Hypothalamus (tissue), 51 donors: ENCODE measurements at regions not wholly inside any gene's neighbourhood (a gene's known extent, or its start where the extent isn't known, plus 50 kb on each side); places are given as distances from the start of the nearest gene placed in this dataset.
"Not testable (repeated sequence)": the region's sequence is repeated elsewhere in the genome, so short reads cannot be mapped to it uniquely, and the experiment has no call there.

Experiments used
- DNase-seq, 51 donors: peaks; one replicate each; lab custom pipeline; 2025; lab: John Stamatoyannopoulos, UW

GRCh38 chr4:57219431-57219830 is 109.2 kb upstream of the IGFBP7 start:
- DNase-seq, result no peak

DNA sequence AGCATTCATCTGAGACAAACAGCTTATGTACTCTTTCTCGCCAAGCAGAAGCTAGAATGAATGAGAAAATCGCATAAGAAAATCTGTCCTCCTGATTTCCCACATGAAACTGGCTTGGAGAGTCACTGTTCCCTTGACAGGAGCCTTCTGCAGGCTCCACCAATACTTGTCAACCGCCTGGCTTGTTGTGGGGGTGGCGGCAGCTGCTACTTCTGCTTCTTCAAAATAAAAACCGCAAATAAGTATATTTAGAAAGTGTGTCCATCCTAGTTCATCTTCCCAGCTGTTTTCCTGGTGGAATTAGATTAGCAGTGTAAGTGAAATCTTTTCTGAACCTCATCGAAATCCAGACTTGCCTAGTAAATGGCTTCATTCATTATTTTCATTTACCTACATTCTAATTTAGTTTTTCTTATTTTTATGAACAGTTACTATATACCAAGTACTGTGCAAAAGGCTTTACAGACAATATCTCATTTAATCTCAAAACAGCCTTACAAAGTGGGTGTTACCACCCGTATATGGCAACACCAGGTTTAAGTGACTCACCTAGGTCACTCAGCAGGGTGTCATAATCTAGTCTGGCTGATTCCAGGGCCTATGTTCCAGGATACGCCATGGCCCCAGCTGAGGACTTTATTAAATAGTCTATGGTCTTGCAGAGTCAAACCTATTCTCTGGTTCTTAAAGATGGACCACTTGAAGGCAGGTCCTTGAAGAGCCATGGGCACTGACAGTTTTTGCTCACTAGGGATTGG is 104.6 kb upstream of the IGFBP7 start:
- no peak for DNase-seq

DNA sequence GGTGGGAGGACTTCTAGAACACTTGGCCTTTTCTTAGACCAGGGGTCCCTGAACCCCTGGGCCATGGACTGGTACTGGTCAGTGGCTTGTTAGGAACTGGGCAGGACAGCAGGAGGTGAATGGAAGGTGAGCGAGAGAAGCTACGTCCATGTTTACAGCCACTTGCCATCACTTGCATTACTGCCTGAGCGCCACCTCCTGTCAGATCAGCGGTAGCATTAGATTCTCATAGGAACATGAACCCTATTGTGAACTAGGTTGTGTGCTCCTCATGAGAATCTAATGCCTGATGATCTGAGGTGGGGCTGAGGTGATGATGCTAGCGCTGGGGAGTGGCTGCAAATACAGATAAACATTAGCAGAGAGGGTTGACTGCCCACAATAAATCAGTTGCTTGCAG is 100.9 kb upstream of the IGFBP7 start:
- no peak for DNase-seq

DNA sequence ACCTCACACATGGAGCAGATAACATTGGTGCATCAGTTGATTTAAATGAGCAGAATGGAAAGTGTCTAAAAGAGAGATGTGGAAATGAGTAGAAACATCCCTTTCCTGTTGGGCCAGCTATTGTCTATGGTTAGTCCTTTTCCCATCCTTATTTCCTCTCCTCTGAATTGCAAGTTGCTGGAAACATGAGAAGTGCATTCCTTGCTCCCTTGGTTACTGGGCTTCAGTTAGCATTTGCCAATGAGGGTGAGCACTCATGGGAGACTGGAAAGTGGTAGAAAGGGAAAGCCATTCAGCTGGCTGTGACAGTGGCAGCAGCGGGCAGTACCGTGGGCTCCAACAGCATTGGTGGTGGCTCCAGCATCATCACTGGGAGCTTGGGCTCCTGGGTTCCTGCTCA is 96.0 kb upstream of the IGFBP7 start:
- no peak for DNase-seq

- no peak for DNase-seq
Observed at GRCh38 chr4:57205580-57205979, 95.4 kb upstream of the IGFBP7 start.

DNA sequence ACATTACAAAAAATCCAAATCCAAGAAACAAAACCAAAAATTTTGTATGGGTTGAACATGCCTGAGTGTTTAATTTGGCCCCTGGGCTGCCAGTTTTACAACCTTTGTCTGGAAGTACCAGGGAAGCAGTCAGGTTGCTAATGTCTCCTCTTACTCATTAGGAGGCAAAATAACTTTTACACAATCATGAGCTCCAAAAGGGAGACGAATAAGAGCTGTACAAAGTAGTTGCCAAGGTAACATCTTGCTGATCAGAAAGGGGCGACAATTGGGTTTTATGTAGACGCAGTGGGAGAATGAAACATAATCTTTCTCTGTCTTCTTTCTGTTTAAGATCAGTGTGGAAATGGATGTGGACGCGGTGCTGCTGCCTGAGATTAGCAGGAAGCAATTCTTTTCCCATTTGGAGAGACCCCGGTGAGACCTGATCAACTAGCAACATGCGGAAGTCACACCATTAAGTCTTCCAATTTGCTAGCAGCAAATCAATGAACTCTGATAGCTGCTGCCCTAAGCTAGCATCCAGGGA is 90.7 kb upstream of the IGFBP7 start:
- DNase-seq, result peak in 1 of 51 donors; percentile 24

DNA sequence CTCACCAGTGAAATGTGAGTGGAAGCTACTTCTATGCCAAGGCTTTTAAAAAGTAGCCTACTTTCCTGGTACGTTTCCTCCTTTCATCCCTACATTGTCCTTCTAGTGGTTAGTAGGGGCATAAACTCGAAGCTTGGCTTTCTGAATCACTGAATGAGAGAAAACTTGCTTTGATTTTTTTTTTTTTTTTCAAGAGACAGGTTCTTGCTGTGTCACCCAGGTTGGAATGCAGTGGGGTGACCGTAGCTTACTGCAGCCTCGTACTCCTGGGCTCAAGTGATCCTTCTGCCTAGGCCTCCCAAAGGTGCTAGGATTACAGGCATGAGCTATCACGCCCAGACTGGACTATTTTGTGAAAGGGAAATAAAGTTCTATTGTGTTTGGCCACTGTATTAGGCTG is 89.1 kb upstream of the IGFBP7 start:
- no peak for DNase-seq

- DNase-seq, result no peak
Observed at GRCh38 chr4:57195622-57196021, 85.4 kb upstream of the IGFBP7 start.

DNA sequence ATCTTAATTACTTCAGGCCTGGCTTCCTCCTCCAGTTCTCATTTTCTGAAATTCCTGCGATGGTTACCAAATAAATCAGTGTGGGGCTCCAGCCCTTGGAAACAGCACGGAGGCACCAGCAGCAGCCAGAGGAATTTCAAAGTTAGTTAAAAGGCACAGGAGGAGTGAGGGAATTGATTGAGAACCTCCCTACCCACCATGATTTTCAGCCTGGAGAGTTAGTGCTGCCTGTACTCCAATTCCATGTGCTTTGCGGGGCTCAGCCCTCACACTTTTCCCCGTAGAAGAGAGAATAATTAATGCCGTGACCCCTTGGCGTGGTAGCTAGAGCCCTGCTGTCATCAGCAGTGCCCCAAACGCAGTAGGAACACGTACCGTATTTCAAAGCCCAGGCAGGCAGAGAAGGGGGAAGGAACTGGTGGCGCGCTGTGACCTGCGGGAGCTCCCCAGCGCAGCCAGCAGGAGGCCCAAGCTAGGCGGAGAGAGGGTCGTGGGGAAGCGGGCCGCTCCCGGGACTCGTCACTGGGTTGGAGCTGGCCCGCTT is 84.0 kb upstream of the IGFBP7 start:
- no peak for DNase-seq

GRCh38 chr4:57193209-57193810 is 83.1 kb upstream of the IGFBP7 start:
- peak in 3 of 51 donors; percentile 6 to 29 (median 17) for DNase-seq

GRCh38 chr4:57191523-57192034 is 81.4 kb upstream of the IGFBP7 start:
- no peak for DNase-seq

DNA sequence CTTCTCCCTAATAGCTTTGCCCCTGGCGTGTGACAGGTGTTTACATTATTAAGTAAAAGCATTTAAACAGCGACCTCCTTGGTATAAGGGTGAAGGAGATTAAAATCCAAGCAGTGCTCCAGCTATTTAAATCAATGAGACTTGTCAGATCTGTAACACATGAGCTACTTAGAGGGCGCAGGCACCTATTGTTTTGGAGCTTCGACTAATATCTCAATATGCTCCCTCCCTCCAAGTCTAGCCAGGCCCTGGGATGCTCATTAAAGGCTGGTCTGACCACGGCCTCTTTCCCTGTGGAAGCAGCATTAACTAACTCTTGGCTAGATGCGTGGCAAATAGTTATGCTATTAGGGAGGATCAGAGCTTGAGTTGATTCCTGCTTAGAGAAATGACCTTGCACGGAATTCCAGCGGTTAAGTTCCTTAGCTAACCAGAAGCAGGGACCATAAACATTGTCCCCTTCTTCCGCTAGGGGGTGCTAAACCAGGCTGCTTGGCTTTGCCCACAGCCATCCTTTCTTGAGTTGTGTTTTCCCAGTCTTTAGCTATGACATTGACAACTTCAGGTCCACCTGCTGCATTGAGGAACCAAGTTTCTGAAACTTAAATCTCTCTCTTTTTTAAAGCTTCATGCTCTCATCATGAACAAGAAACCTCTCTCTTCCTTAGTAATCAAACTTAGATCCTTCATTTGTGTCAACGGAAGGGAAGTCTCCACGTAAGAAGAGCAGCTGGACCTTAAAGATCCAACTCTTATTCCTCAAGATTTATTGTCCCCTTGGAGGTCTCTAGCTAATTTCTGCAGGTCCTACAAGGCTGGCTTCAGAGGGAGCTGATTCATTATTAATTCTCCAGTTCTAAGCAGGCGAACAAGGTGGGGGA is 80.7 kb upstream of the IGFBP7 start:
- DNase-seq, result peak in 1 of 51 donors; percentile 31

GRCh38 chr4:57187246-57187645 is 77.1 kb upstream of the IGFBP7 start:
- DNase-seq, result no peak

GRCh38 chr4:57184378-57185029 is 74.3 kb upstream of the IGFBP7 start:
- peak in 5 of 51 donors; percentile 4 to 27 (median 7) for DNase-seq

DNA sequence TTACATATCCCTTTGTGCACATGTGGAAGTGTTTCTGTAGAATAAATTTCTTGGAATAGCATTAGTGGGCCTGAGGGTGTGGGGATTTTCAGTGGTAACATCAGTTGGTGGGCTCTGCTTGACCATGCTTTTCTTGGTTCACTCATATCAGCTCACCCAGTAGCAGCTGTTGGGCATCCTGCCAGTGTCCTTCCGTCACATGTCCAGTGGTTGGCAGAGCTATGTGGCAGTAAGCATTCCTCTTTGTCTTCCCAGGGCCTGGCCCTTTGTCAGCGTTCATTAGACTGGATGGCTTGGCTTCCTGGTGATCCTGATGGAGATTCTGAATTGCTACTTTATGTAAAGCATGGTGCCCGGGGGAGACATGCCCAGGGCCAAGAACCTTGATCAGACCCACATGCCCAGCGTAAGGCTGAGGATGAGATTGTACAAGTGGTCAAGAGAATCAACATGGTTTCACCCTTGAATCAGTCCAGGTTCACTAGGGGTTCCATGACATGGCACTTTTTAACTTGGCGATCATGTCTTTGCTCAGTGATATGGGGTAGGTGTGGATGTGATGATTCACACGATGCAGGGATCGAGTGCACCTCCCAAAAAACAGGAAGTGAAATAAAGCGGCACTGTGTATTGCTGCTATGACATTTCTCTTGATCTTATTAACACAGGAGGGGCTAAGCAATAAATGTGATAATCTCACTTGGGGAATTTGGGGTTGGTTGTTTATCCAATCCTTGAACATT is 72.1 kb upstream of the IGFBP7 start:
- peak in 47 of 51 donors; percentile 8 to 94 (median 72) for DNase-seq

- DNase-seq, result not testable (repeated sequence)
Observed at GRCh38 chr4:57173136-57173535, 63.0 kb upstream of the IGFBP7 start.

DNA sequence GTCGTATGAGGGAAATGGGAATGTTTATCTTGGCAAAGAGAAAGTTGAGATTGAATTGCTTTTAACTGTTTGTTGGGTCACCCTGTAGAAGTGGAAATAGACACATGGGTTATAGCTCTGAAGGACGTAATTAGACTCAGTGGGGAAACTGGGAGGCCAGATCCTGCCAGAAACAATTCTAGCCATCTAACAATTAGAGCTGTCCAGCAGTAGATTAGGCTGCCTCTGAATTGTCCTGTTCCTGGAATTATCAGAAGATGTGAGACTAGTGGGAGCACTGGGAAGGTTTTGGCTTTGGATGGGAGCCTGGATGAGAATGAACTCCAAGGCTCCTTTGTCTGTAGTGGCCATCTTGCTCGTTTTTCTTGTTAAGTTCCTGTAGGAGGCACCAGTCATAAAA is 61.9 kb upstream of the IGFBP7 start:
- DNase-seq, result no peak

- peak in 1 of 51 donors; percentile 18 for DNase-seq
Observed at GRCh38 chr4:57168982-57169381, 58.8 kb upstream of the IGFBP7 start.
